T47D (cell line): ENCODE measurements at regions not wholly inside any gene's neighbourhood (a gene's known extent, or its start where the extent isn't known, plus 50 kb on each side); places are given as distances from the start of the nearest gene placed in this dataset.
"Not testable (repeated sequence)": the region's sequence is repeated elsewhere in the genome, so short reads cannot be mapped to it uniquely, and the experiment has no call there.

ENCODE experiments used
- DNase-seq, 2 experiments: peaks; one replicate each; pipeline versions ENCODE4 v3.0.0 to v3.0.0-alpha.2; 2011 to 2012; ENCODE audit warnings: low read depth in 1 of 2, low spot score in 1 of 2
- JUND ChIP-seq: IDR thresholded peaks from 2 replicates; pipeline ENCODE4 v1.6.1; 2012; ENCODE audit warnings: low read depth
- in situ Hi-C: cut with HindIII; loops from 2 replicates; pipeline ENCODE4 v1.10.0; 2016; ENCODE audit warnings: low sequenced_read_pairs, low pct_unique_long_range_greater_than_20kb

GRCh38 chr10:7085147-7085912 lies 325.5 kb downstream of the SFMBT2 start:
- in situ Hi-C loops = no loop called here
- TF ChIP-seq JUND = no peak
- DNase-seq = no peak

DNA sequence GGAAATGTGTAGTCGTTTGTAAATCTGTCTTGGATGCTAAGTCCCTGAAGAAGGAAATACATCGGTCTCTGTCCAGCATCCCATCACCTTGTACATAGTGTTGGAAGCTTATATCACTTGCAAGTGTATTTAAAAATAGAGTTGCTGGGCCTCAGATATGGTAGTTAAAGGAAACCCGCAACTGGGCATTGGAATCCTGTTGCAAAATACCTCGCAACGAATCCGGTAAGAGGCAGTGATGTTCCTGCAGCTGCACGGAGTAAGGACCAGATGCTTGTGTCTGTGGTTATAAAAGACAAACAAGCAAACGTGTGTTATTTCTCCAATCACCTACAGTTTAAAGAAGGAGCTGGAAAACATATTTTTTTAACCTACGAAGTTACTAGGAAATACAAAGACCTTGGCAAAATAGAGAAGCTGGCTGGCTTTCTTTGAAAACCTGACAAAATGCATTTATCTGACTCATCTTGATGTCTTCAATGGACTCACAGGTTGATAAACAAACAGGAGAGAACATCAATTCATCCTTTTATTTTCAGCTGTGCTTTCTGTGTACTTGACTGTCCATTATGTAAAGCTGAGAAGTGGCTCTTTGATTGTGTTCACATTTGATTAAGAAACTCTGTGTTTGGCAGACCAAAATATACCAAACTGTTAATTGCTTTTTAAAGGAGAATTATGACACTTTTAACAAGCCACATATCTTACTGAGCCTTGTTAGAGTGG lies 326.4 kb downstream of the SFMBT2 start:
- no peak for DNase-seq
- in situ Hi-C loops = no loop called here

DNA sequence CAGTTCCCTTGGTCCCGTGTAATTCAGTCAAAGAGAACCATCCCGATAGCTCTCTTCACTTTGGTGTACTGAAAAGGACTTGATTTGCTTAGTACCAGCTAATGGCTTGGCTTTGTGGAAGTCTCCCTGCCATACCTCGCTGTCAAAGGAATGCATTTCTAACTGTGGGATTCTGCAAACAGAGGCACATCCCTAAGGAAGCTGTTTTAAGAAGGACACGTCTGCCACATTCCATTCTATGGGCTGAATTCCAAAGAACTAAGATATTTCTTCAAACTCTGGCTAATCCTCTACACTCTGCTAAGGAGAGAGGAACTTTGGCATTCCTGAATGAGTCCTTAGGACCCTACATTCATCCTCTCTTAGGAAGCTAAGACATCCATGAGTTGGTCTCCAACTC lies 327.9 kb downstream of the SFMBT2 start:
- TF ChIP-seq JUND = no peak
- in situ Hi-C loops = no loop called here
- no peak for DNase-seq

More for the DNA sequence above, 326.4 kb downstream of the SFMBT2 start:
- TF ChIP-seq JUND = no peak

GRCh38 chr10:7077880-7078279 lies 333.0 kb downstream of the SFMBT2 start:
- DNase-seq = no peak
- in situ Hi-C loops = no loop called here
- no peak for TF ChIP-seq JUND

DNA sequence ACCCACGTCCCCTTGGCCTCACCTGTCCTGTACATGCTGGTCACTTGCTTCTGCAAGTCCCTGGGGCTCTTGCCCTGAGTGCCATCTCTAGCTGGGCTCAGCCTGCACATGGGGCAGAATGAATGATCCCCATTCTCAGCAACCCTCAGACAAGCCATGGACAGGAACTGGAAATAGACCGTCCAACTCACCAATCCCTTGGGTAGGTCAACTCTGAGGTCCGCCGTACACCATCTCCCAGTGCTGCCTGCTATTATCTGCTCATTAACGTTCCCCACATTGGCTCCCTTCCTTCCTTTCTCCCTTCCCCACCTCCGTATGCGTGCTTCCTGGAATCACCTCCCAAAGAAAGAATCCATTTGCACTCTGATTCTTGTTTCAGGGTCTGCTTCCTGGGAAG lies 335.0 kb downstream of the SFMBT2 start:
- no peak for DNase-seq
- in situ Hi-C loops = no loop called here
- no peak for TF ChIP-seq JUND

- no peak for TF ChIP-seq JUND
- no peak for DNase-seq
- in situ Hi-C loops = no loop called here
Measured at GRCh38 chr10:7075110-7075509, 335.7 kb downstream of the SFMBT2 start.

- in situ Hi-C loops = no loop called here
- TF ChIP-seq JUND = no peak
- no peak for DNase-seq
Measured at GRCh38 chr10:7071421-7071820, 339.4 kb downstream of the SFMBT2 start.

DNA sequence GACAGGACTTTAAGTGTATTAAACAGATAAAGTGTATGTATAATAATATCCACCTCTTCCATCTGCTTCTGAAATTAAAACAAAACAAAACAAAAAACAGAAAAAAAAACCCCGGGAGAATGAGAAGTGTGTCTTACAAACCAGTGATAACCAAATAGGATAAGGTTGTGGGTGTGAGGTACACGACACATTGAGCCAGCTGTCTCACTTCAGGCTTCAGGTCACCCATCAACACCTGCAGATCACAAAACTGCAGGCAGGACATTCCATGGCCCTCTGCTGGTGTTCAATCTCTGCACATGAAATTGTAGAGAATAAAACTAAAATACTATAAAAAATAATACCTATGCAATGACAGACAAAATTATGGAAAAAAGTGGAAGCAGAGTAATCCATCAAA lies 339.9 kb downstream of the SFMBT2 start:
- in situ Hi-C loops = no loop called here
- no peak for DNase-seq

GRCh38 chr10:7069706-7070105 lies 341.1 kb downstream of the SFMBT2 start:
- no peak for TF ChIP-seq JUND
- no peak for DNase-seq
- in situ Hi-C loops = no loop called here

More for the DNA sequence above, 339.9 kb downstream of the SFMBT2 start:
- TF ChIP-seq JUND = no peak

- DNase-seq = no peak
- in situ Hi-C loops = no loop called here
- TF ChIP-seq JUND = no peak
Measured at GRCh38 chr10:7056216-7056615, 354.6 kb downstream of the SFMBT2 start.

DNA sequence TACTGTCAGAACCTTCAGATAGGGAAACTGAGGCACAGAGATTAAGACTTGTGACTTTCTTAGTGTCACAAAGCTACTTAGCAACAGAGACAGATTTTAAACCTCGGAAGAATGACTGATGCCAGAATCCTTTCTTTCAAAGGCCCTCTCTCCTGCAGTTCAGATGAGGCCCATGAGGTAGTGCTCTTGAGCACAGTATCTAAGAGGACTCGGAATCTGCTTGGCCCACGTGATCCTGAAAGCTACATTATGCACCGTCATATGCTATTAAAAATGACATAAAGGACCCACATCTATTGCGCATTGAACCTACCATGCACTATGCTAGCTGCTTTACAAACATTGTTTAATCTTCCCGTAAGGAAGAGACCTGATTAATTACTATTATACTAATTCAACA lies 355.9 kb downstream of the SFMBT2 start:
- peak in 1 of 2 experiments; percentile 44 for DNase-seq
- no peak for TF ChIP-seq JUND
- in situ Hi-C loops = no loop called here

GRCh38 chr10:7053195-7053594 lies 357.6 kb downstream of the SFMBT2 start:
- in situ Hi-C loops = no loop called here
- no peak for DNase-seq
- no peak for TF ChIP-seq JUND

- in situ Hi-C loops, DNase-seq: not testable (repeated sequence)
Measured at GRCh38 chr10:7050024-7050423, 360.8 kb downstream of the SFMBT2 start.
